ENCODE measurements at regions not wholly inside any gene's neighbourhood (a gene's known extent, or its start where the extent isn't known, plus 50 kb on each side); places are given as distances from the start of the nearest gene placed in this dataset.

DNA sequence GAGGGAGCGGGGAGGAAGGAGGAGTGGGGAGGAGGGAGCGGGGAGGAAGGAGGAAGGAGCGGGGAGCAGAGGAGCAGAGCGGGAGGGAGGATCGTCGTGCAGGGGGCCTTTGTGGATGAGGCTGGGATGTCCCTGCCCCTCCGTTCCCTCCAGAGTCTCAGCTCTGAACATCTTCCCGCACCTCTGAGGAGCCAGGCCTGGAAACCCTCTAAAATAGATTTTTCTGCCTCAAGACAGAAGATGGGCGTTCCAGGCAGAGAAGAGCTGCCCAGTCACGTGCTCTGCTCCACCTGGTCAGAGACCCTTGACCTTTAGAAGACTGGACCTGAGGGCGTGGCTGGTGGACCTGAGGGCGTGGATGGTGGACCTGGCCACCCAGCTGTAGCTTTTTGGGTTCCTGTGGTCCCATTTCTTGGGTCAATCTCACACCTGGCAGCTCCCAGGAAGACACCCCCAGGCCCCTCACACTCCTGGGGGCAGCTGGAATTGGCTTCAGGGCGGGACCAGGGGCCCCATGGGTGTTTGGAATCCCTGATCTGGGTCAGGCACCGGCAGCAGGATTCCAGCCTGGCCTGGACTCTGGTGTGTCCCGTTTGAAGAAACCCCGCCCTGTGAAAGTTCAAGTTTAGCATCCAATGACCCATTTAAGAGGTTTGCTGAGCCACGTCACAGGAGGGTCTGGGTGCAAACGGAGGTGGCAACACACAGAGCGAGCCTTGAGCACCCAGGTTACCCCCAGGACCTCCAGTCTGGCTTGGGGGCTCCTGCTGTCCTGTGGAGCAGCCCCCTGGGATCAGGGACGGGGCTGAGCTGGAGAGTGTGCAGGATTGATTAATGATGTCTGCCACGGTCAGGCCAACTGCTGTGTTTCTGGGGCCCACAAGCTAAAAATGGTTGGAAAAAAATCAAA is 96.9 kb upstream of the BHLHE23 start:
- TF ChIP-seq, protein P1, sequence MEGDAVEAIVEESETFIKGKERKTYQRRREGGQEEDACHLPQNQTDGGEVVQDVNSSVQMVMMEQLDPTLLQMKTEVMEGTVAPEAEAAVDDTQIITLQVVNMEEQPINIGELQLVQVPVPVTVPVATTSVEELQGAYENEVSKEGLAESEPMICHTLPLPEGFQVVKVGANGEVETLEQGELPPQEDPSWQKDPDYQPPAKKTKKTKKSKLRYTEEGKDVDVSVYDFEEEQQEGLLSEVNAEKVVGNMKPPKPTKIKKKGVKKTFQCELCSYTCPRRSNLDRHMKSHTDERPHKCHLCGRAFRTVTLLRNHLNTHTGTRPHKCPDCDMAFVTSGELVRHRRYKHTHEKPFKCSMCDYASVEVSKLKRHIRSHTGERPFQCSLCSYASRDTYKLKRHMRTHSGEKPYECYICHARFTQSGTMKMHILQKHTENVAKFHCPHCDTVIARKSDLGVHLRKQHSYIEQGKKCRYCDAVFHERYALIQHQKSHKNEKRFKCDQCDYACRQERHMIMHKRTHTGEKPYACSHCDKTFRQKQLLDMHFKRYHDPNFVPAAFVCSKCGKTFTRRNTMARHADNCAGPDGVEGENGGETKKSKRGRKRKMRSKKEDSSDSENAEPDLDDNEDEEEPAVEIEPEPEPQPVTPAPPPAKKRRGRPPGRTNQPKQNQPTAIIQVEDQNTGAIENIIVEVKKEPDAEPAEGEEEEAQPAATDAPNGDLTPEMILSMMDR (IDR thresholded peaks at IDR 0.05): no peak
- TF ChIP-seq POLR2A (IDR thresholded peaks at IDR 0.05) (no peak), POLR2AphosphoS5 (IDR thresholded peaks at IDR 0.05) (no peak)
